HCT116 (cell line): ENCODE measurements at regions not wholly inside any gene's neighbourhood (a gene's known extent, or its start where the extent isn't known, plus 50 kb on each side); places are given as distances from the start of the nearest gene placed in this dataset.

Source experiments
- ATAC-seq: fragments of 200-7000 bp; cut with Tn5 transposase; 2 replicates; pipeline ENCODE4 v1.9.1; 2020; ENCODE audit warnings: mild to moderate bottlenecking, moderate library complexity
- BruUV-seq: library from RNA; stranded (reverse); fragments of 400-500 nt; replicated peaks from 2 replicates; lab custom pipeline; 2021; lab: Mats Ljungman, UMichigan
- CTCF ChIA-PET: fragments of 300-600 bp; sonication (Branson Sonifier 250); formaldehyde crosslinking; loops from one replicate; lab custom pipeline; 2021; ENCODE audit warnings: antibody characterized with exemption; lab: Charles Lee
- POLR2A ChIA-PET: fragments of 300-600, 350-600 bp; sonication (Branson Sonifier 250); formaldehyde crosslinking; loops from one replicate; lab custom pipeline; 2021; ENCODE audit warnings: antibody characterized with exemption; lab: Charles Lee
- RAD21 ChIA-PET, 2 experiments: fragments of 300-600 bp; sonication (Branson Sonifier 250); formaldehyde crosslinking; loops; one replicate each; lab custom pipeline; 2023; ENCODE audit warnings: low total read pairs in 2 of 2; ENCODE audit not compliant: uncharacterized antibody in 2 of 2, unreplicated experiment in 2 of 2, low non-redundant PET in 1 of 2; lab: Charles Lee
- DNase-seq: peaks from one replicate; pipeline ENCODE4 v3.0.0-alpha.2; 2010; ENCODE audit warnings: low read depth, low spot score
- H2AFZ ChIP-seq: fragments of 200-600 bp; shearing (Covaris generic), sonication (generic); 2 replicates; pipeline ENCODE4 v1.6.1; 2017; ENCODE audit warnings: low read depth, mixed run types, mixed read lengths, antibody characterized with exemption, low read length; ENCODE audit not compliant: poor library complexity, severe bottlenecking
- H3K27ac ChIP-seq: 2 replicates; pipeline ENCODE4 v1.5.1; 2012; ENCODE audit warnings: low read depth, low read length
- H3K27me3 ChIP-seq: fragments of 200-600 bp; sonication (generic); 2 replicates; pipeline ENCODE4 v1.6.1; 2016; ENCODE audit warnings: mixed run types, low read length, mixed read lengths; ENCODE audit not compliant: insufficient read depth
- H3K36me3 ChIP-seq, 2 experiments: fragments of 200-500 bp in 1 of 2; fragments of 200-600 bp in 1 of 2; sonication (Bioruptor generic) in 1 of 2; sonication (generic) in 1 of 2; 2 replicates each; pipeline versions ENCODE4 v1.5.1 to v1.6.1; 2014 to 2016; ENCODE audit warnings: low read length in 2 of 2, inconsistent platforms in 1 of 2, mixed read lengths in 1 of 2, mixed run types in 1 of 2; ENCODE audit not compliant: insufficient read depth in 2 of 2, control insufficient read depth in 1 of 2
- H3K4me1 ChIP-seq, 2 experiments: fragments of 200-600 bp in 1 of 2; sonication (generic) in 1 of 2; 2 replicates each; pipeline versions ENCODE4 v1.5.1 to v1.6.1; 2012 to 2017; ENCODE audit warnings: low read length in 2 of 2, inconsistent platforms in 1 of 2, mild to moderate bottlenecking in 1 of 2, mixed read lengths in 1 of 2, mixed run types in 1 of 2, moderate library complexity in 1 of 2; ENCODE audit not compliant: insufficient read depth in 2 of 2, control insufficient read depth in 1 of 2
- H3K4me2 ChIP-seq: fragments of 200-600 bp; sonication (generic); 2 replicates; pipeline ENCODE4 v1.6.1; 2017; ENCODE audit warnings: mixed run types, low read length, mixed read lengths
- H3K4me3 ChIP-seq, 2 experiments: fragments of 200-600 bp in 1 of 2; sonication (generic) in 1 of 2; replicated peaks in 1 of 2; 2 replicates each; pipeline ENCODE4 v1.5.1; 2011 to 2016; ENCODE audit warnings: low read length in 2 of 2, control low read depth in 1 of 2, low read depth in 1 of 2, mild to moderate bottlenecking in 1 of 2, mixed read lengths in 1 of 2, mixed run types in 1 of 2
- H3K79me2 ChIP-seq: fragments of 200-600 bp; sonication (generic); 2 replicates; pipeline ENCODE4 v1.6.1; 2017; ENCODE audit warnings: mild to moderate bottlenecking, mixed run types, low read length, moderate library complexity, mixed read lengths; ENCODE audit not compliant: insufficient read depth
- H3K9ac ChIP-seq: fragments of 200-600 bp; sonication (generic); 2 replicates; pipeline ENCODE4 v1.6.1; 2016; ENCODE audit warnings: low read length, mixed read lengths
- H3K9me2 ChIP-seq: fragments of 200-600 bp; sonication (generic), shearing (Covaris generic); 2 replicates; pipeline ENCODE4 v1.6.1; 2017; ENCODE audit warnings: mixed run types, mild to moderate bottlenecking, moderate library complexity; ENCODE audit not compliant: insufficient read depth
- H3K9me3 ChIP-seq, 2 experiments: fragments of 200-500 bp in 1 of 2; fragments of 200-600 bp in 1 of 2; sonication (Bioruptor generic) in 1 of 2; sonication (generic) in 1 of 2; 2 replicates each; pipeline ENCODE4 v1.6.1; 2014 to 2017; ENCODE audit warnings: low read length in 2 of 2, mixed read lengths in 2 of 2, inconsistent platforms in 1 of 2, low read depth in 1 of 2, mild to moderate bottlenecking in 1 of 2, mixed run types in 1 of 2, moderate library complexity in 1 of 2; ENCODE audit not compliant: control insufficient read depth in 1 of 2, insufficient read depth in 1 of 2
- H4K20me1 ChIP-seq: fragments of 200-600 bp; sonication (generic), shearing (Covaris generic); 2 replicates; pipeline ENCODE4 v1.6.1; 2017; ENCODE audit warnings: mixed run types, mild to moderate bottlenecking, moderate library complexity; ENCODE audit not compliant: insufficient read depth
- CEBPB ChIP-seq: IDR thresholded peaks from 2 replicates; pipeline ENCODE4 v1.6.1; 2012; ENCODE audit warnings: low read depth
- CTCF ChIP-seq, 3 experiments: fragments of 200-600 bp in 1 of 3; sonication (generic) in 1 of 3; IDR thresholded peaks in 2 of 3; conservative IDR thresholded peaks in 1 of 3; 2 replicates each; pipeline ENCODE4 v1.5.1; 2012 to 2017; ENCODE audit warnings: low read depth in 2 of 3, low read length in 2 of 3, antibody characterized with exemption in 1 of 3, borderline replicate concordance in 1 of 3, control low read depth in 1 of 3, mild to moderate bottlenecking in 1 of 3, mixed read lengths in 1 of 3, mixed run types in 1 of 3, moderate library complexity in 1 of 3; ENCODE audit not compliant: insufficient read depth in 1 of 3
- EGR1 ChIP-seq: IDR thresholded peaks from 2 replicates; pipeline ENCODE4 v1.6.1; 2012; ENCODE audit warnings: low read depth
- ELF1 ChIP-seq: IDR thresholded peaks from 2 replicates; pipeline ENCODE4 v1.6.1; 2012; ENCODE audit warnings: low read depth, borderline replicate concordance
- FOSL1 ChIP-seq: IDR thresholded peaks from 2 replicates; pipeline ENCODE4 v1.6.1; 2012; ENCODE audit warnings: low read depth
- JUND ChIP-seq: IDR thresholded peaks from 2 replicates; pipeline ENCODE4 v1.6.1; 2012
- POLR2A ChIP-seq: IDR thresholded peaks from 2 replicates; pipeline ENCODE4 v1.7.0; 2011; ENCODE audit warnings: borderline replicate concordance; ENCODE audit not compliant: insufficient read depth, insufficient read length; ENCODE audit errors: extremely low read depth
- POLR2AphosphoS5 ChIP-seq: IDR thresholded peaks from 2 replicates; pipeline ENCODE4 v1.6.1; 2011; ENCODE audit warnings: mild to moderate bottlenecking, low read depth, low read length, moderate library complexity
- REST ChIP-seq: IDR thresholded peaks from 2 replicates; pipeline ENCODE4 v1.6.1; 2012; ENCODE audit warnings: low read depth
- SRF ChIP-seq: IDR thresholded peaks from 2 replicates; pipeline ENCODE4 v1.6.1; 2012; ENCODE audit warnings: low read depth
- ZFX ChIP-seq: fragments of 450-650 bp; IDR thresholded peaks from 2 replicates; pipeline ENCODE4 v1.6.1; 2017
- ZNF274 ChIP-seq: fragments of 200-500 bp; sonication (Bioruptor generic); IDR thresholded peaks from 2 replicates; pipeline ENCODE4 v1.6.1; 2014; ENCODE audit warnings: mild to moderate bottlenecking, low read depth, low read length, inconsistent platforms
- intact Hi-C: fragments of 100-400 bp; cut with micrococcal nuclease; formaldehyde crosslinking; loops from 2 replicates; pipeline ENCODE4 v1.10.0; 2022

- H3K79me2 ChIP-seq, result no peaks in the 10 kb centered on the region
- DNase-seq (no peak), ATAC-seq (no peak)
- H2AFZ ChIP-seq, result no peak overlapping the region
- ChIA-PET RAD21 (no interaction called here), POLR2A (no interaction called here), CTCF (no interaction called here)
- no peaks in the 10 kb centered on the region for H3K4me1 ChIP-seq
- no peak for TF ChIP-seq EGR1
- TF ChIP-seq ELF1, result no peak
- TF ChIP-seq POLR2A, result no peak
- no peak for TF ChIP-seq POLR2AphosphoS5
- TF ChIP-seq REST, result no peak
- TF ChIP-seq FOSL1, result no peak
- no peak for TF ChIP-seq ZFX
- TF ChIP-seq ZNF274, result no peak
- no peak for TF ChIP-seq CEBPB
- TF ChIP-seq JUND, result no peak
- TF ChIP-seq CTCF (IDR thresholded peaks at IDR 0.05 in 2 of 3, conservative IDR thresholded peaks at IDR 0.05 in 1 of 3; ENCODE audit: borderline replicate concordance in 1 of 3, insufficient read depth in 1 of 3, low read depth in 2 of 3, low read length in 2 of 3), result no peak
- no peak for TF ChIP-seq SRF
- no peak overlapping the region for H3K9ac ChIP-seq
- H3K4me2 ChIP-seq, result no peak overlapping the region
- no peak overlapping the region for H3K27ac ChIP-seq
- H3K4me3 ChIP-seq, result no peak overlapping the region
- H3K36me3 ChIP-seq, result no peaks in the 10 kb centered on the region
- BruUV-seq, result no TSS peak
- peaks cover 3 to 8% of the 10 kb centered on the region in 2 experiments; a peak in 2 of 4 replicates for H3K9me3 ChIP-seq
- H3K9me2 ChIP-seq, result no peaks in the 10 kb centered on the region
- H4K20me1 ChIP-seq, result no peaks in the 10 kb centered on the region
- intact Hi-C loops, result no loop called here
- H3K27me3 ChIP-seq, result no peaks in the 10 kb centered on the region
These were observed 584.3 kb upstream of the TUSC1 start for GRCh38 chr9:26262421-26263107.
